ENCODE measurements at regions not wholly inside any gene's neighbourhood (a gene's known extent, or its start where the extent isn't known, plus 50 kb on each side); places are given as distances from the start of the nearest gene placed in this dataset.

DNA sequence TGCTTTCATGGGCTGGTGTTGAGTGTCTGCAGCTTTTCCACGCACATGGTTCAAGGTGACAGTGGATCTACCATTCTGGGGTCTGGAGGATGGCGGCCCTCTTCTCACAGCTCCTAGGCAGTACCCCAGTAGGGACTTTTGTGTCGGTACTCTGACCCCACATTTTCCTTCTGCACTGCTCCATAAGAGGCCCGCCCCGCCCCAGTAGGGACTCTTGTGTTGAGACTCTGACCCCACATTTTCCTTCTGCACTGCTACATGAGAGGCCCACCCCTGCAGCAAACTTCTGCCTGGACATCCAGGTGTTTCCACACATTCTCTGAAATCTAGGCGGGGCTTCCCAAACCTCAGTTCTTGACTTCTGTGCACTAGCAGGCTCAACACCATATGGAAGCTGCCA is 383.4 kb upstream of the MEIS2 start:
- H3K9me3 Mint-ChIP-seq = peaks cover 31% of the 10 kb centered on the region
- no peaks in the 10 kb centered on the region for H3K4me1 Mint-ChIP-seq

DNA sequence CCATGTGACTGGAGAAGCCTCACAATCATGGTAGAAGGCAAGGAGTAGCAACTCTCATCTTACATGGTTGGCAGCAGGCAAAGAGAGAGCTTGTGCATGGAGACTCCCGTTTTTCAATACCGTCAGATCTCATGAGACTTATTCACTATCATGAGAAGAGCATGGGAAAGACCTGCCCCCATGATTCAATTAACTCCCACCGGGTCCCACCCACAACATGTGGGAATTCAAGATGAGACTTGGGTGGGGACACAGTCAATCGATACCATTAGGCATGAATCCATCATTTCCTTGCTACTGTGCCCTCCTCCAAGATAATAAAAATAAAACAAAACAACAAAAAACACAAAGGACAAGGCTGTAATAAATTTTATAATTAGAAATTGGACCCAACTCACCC is 384.7 kb upstream of the MEIS2 start:
- H3K36me3 Mint-ChIP-seq (ENCODE audit: low read depth) = peaks cover 6% of the 10 kb centered on the region
- peaks cover 34% of the 10 kb centered on the region for H3K9me3 Mint-ChIP-seq
- DNase-seq = no peak
- H3K27me3 Mint-ChIP-seq (ENCODE audit: low read depth, poor library complexity) = peaks cover 6% of the 10 kb centered on the region
- H3K4me3 Mint-ChIP-seq = no peak overlapping the region
- no peak overlapping the region for H3K27ac Mint-ChIP-seq
- H3K4me1 Mint-ChIP-seq = no peaks in the 10 kb centered on the region
- TF ChIP-seq, protein P1, sequence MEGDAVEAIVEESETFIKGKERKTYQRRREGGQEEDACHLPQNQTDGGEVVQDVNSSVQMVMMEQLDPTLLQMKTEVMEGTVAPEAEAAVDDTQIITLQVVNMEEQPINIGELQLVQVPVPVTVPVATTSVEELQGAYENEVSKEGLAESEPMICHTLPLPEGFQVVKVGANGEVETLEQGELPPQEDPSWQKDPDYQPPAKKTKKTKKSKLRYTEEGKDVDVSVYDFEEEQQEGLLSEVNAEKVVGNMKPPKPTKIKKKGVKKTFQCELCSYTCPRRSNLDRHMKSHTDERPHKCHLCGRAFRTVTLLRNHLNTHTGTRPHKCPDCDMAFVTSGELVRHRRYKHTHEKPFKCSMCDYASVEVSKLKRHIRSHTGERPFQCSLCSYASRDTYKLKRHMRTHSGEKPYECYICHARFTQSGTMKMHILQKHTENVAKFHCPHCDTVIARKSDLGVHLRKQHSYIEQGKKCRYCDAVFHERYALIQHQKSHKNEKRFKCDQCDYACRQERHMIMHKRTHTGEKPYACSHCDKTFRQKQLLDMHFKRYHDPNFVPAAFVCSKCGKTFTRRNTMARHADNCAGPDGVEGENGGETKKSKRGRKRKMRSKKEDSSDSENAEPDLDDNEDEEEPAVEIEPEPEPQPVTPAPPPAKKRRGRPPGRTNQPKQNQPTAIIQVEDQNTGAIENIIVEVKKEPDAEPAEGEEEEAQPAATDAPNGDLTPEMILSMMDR (IDR thresholded peaks at IDR 0.05) = no peak

More for the DNA sequence above, 383.4 kb upstream of the MEIS2 start:
- Mint-ChIP-seq H3K36me3 (ENCODE audit: low read depth) (peaks cover 6% of the 10 kb centered on the region), H3K4me3 (no peak overlapping the region), H3K27ac (no peak overlapping the region), H3K27me3 (ENCODE audit: low read depth, poor library complexity) (peaks cover 6% of the 10 kb centered on the region)
- TF ChIP-seq, protein P1 (IDR thresholded peaks at IDR 0.05) = no peak
- no peak for DNase-seq

DNA sequence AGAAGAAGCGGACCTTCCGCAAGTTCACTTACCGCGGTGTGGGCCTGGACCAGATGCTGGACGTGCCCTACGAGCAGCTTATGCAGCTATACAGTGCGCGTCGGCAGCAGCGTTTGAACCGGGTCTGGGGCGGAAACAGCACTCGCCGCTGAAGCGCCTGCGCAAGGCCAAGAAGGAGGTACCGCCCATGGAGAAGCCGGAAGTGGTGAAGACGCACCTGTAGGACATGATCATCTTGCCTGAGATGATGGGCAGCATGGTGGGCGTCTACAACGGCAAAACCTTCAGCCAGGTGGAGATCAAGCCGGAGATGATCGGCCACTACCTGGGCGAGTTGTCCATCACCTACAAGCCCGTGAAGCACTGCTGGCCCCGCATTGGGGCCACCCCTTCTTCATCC is 390.4 kb upstream of the MEIS2 start:
- Mint-ChIP-seq H3K4me3 (no peak overlapping the region), H3K27me3 (ENCODE audit: low read depth, poor library complexity) (no peaks in the 10 kb centered on the region), H3K4me1 (no peaks in the 10 kb centered on the region), H3K27ac (no peak overlapping the region), H3K9me3 (peaks cover 8% of the 10 kb centered on the region), H3K36me3 (ENCODE audit: low read depth) (no peaks in the 10 kb centered on the region)
- DNase-seq = no peak
- TF ChIP-seq, protein P1 (IDR thresholded peaks at IDR 0.05) = no peak

DNA sequence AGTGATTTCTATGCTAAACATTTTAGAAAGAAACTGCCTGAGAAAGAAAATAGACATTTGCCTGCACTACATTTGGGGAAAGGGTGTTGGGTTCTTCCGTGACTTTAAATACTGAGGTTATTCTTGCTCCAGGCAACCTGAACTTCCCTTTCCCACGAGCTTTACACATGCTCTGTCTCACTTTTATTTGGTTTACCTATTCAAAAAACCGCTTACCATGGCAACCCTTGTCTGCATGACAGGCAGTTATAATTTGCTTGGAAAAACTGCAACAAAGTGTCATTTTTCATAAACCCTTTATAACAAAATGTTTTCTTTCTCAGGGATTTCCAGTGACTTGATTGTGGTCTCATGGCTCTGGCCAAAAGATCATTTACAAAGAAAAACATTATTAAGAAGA is 416.3 kb upstream of the MEIS2 start:
- TF ChIP-seq, protein P1 (IDR thresholded peaks at IDR 0.05) = no peak
- no peaks in the 10 kb centered on the region for H3K9me3 Mint-ChIP-seq
- H3K4me1 Mint-ChIP-seq = no peaks in the 10 kb centered on the region
- no peak for DNase-seq
- no peak overlapping the region for H3K27ac Mint-ChIP-seq
- H3K27me3 Mint-ChIP-seq (ENCODE audit: low read depth, poor library complexity) = no peaks in the 10 kb centered on the region
- no peaks in the 10 kb centered on the region for H3K36me3 Mint-ChIP-seq (ENCODE audit: low read depth)
- H3K4me3 Mint-ChIP-seq = no peak overlapping the region

DNA sequence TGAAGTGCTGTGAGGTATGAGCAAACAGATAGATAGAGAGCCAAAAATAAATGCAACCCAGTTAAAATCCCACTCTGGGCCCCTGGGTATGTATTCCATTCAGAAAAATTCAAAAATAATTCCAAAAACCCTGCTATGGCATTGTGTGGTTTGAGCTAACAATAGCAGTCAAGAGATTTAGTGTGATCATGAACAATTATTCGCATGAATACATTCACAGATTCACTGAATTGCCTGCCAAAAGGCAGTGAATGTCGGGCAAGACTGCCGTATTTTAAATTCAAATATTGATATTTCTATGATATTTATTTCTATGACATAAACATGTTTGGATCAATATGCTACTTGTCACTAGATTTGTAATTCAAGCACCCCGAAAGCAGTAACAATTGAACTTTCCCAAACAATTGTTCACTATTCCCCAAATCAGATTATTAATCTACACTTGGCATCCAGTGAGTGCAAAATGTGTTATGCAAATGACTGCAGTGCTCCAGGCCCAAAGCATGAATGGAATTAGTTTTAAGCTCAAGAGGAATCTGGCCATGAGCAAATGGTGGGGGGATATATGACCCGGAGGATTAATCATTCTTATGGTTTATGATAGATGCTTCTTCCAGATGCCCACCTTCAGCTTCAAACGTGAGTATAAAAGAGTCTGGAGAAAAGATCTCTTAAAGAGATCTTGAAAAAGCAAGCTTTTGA is 417.0 kb upstream of the MEIS2 start:
- no peaks in the 10 kb centered on the region for H3K4me1 Mint-ChIP-seq
- no peak overlapping the region for H3K4me3 Mint-ChIP-seq
- H3K27ac Mint-ChIP-seq = no peak overlapping the region
- TF ChIP-seq, protein P1 (IDR thresholded peaks at IDR 0.05) = no peak
- no peaks in the 10 kb centered on the region for H3K36me3 Mint-ChIP-seq (ENCODE audit: low read depth)
- no peaks in the 10 kb centered on the region for H3K27me3 Mint-ChIP-seq (ENCODE audit: low read depth, poor library complexity)
- DNase-seq = no peak
- H3K9me3 Mint-ChIP-seq = no peaks in the 10 kb centered on the region

DNA sequence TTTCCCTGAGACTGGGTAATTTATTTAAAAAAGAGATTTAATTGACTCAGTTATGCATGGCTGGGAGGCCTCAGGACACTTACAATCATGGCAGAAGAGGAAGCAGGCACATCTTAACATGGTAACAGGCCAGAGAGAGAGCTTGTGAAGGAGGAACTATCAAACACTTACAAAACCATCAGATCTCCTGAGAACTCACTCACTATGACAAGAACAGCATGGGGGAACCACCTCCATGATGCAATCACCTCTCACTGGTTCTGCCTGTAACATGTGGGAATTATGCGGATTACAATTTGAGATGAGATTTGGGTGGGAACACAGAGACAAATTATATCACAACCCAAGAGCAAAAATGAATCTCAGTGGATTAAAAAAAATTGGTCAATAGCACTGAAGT is 416.0 kb upstream of the TMCO5A start:
- Mint-ChIP-seq H3K9me3 (no peaks in the 10 kb centered on the region), H3K27ac (no peak overlapping the region), H3K27me3 (ENCODE audit: low read depth, poor library complexity) (no peaks in the 10 kb centered on the region), H3K4me3 (no peak overlapping the region), H3K36me3 (ENCODE audit: low read depth) (no peaks in the 10 kb centered on the region), H3K4me1 (no peaks in the 10 kb centered on the region)
- TF ChIP-seq, protein P1 (IDR thresholded peaks at IDR 0.05) = no peak
- DNase-seq = no peak
